ENCODE measurements at regions not wholly inside any gene's neighbourhood (a gene's known extent, or its start where the extent isn't known, plus 50 kb on each side); places are given as distances from the start of the nearest gene placed in this dataset.

DNA sequence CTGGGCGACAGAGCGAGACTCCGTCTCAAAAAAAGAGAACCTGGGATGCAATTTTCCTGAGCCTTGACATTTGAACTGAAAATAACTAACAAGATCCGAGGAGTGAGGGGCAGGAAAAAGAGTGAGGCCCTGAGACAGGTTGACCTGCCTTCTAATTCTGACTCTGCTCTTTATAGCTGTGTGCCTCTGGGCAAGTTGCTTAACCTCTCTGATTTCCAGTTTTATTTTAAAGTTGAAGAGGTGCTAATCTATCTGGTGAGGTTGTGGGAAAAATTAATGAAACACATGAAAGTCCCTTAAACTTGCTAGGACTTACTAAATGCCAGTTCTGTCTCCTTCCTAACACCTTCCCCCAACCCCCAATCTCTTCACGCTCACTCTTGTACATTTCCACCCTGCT is 108.4 kb upstream of the MGAT5 start:
- Histone ChIP-seq H3K4me3 (ENCODE audit: low read length) (no peak overlapping the region), H3K27ac (ENCODE audit: low read length) (no peak overlapping the region), H3K9me3 (ENCODE audit: control insufficient read depth, low read length) (no peaks in the 10 kb centered on the region), H3K27me3 (ENCODE audit: control insufficient read depth, insufficient read depth) (no peaks in the 10 kb centered on the region), H3K4me1 (ENCODE audit: control insufficient read depth, insufficient read depth, low read length) (peaks cover 14% of the 10 kb centered on the region)
- DNase-seq (no peak), ATAC-seq (no peak)
- WGBS, result 93% methylated on average over 5 of the region's 5 CpGs
- intact Hi-C loops (cut with DNase I), result no loop called here

DNA sequence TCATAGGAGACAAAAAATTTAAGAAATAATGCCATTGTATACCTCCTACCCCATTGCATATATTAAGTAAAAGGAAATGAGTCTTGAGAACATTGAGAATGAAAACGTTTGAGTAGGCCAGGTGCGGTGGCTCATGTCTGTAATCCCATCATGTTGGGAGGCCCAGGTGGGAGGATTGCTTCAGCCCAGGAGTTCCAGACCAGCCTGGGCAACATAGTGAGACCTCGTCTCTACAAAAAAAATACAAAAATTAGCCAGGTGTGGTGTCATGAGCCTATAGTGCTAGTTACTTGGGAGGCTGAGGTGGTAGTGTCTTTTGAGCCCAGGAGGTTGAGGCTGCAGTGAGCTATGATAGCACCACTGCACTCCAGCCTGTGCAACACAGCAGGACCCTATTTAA is 107.7 kb upstream of the MGAT5 start:
- WGBS, result 79% methylated on average over 3 of the region's 3 CpGs
- DNase-seq, result no peak
- intact Hi-C loops (cut with DNase I), result no loop called here
- no peak for ATAC-seq
- H3K27me3 ChIP-seq (ENCODE audit: control insufficient read depth, insufficient read depth), result no peaks in the 10 kb centered on the region
- H3K4me3 ChIP-seq (ENCODE audit: low read length), result no peak overlapping the region
- peak overlapping the region; percentile 32 for H3K27ac ChIP-seq (ENCODE audit: low read length)
- H3K9me3 ChIP-seq (ENCODE audit: control insufficient read depth, low read length), result no peaks in the 10 kb centered on the region
- peaks cover 14% of the 10 kb centered on the region for H3K4me1 ChIP-seq (ENCODE audit: control insufficient read depth, insufficient read depth, low read length)

GRCh38 chr2:134146620-134147019 is 107.3 kb upstream of the MGAT5 start:
- ATAC-seq, result no peak
- intact Hi-C loops (cut with DNase I), result no loop called here
- H3K9me3 ChIP-seq (ENCODE audit: control insufficient read depth, low read length), result no peaks in the 10 kb centered on the region
- no peak overlapping the region for H3K4me3 ChIP-seq (ENCODE audit: low read length)
- no peaks in the 10 kb centered on the region for H3K27me3 ChIP-seq (ENCODE audit: control insufficient read depth, insufficient read depth)
- no peak overlapping the region for H3K27ac ChIP-seq (ENCODE audit: low read length)
- DNase-seq, result no peak
- WGBS, result 73% methylated on average over 5 of the region's 5 CpGs
- peaks cover 12% of the 10 kb centered on the region for H3K4me1 ChIP-seq (ENCODE audit: control insufficient read depth, insufficient read depth, low read length)

- Histone ChIP-seq H3K4me3 (ENCODE audit: low read length) (no peak overlapping the region), H3K27ac (ENCODE audit: low read length) (no peak overlapping the region), H3K27me3 (ENCODE audit: control insufficient read depth, insufficient read depth) (no peaks in the 10 kb centered on the region), H3K9me3 (ENCODE audit: control insufficient read depth, low read length) (no peaks in the 10 kb centered on the region), H3K4me1 (ENCODE audit: control insufficient read depth, insufficient read depth, low read length) (peaks cover 10% of the 10 kb centered on the region)
- ATAC-seq (no peak), DNase-seq (no peak)
- WGBS, result 94% methylated on average over 2 of the region's 2 CpGs
- intact Hi-C loops (cut with DNase I), result no loop called here
Measured at GRCh38 chr2:134148172-134148571, 105.7 kb upstream of the MGAT5 start.

- WGBS, result 92% methylated on average over 6 of the region's 6 CpGs
- Histone ChIP-seq H3K9me3 (ENCODE audit: control insufficient read depth, low read length) (no peaks in the 10 kb centered on the region), H3K4me3 (ENCODE audit: low read length) (no peak overlapping the region), H3K27me3 (ENCODE audit: control insufficient read depth, insufficient read depth) (no peaks in the 10 kb centered on the region), H3K27ac (ENCODE audit: low read length) (no peak overlapping the region), H3K4me1 (ENCODE audit: control insufficient read depth, insufficient read depth, low read length) (peaks cover 8% of the 10 kb centered on the region)
- DNase-seq (no peak), ATAC-seq (no peak)
- intact Hi-C loops (cut with DNase I), result no loop called here
Measured at GRCh38 chr2:134148843-134149472, 104.9 kb upstream of the MGAT5 start.

DNA sequence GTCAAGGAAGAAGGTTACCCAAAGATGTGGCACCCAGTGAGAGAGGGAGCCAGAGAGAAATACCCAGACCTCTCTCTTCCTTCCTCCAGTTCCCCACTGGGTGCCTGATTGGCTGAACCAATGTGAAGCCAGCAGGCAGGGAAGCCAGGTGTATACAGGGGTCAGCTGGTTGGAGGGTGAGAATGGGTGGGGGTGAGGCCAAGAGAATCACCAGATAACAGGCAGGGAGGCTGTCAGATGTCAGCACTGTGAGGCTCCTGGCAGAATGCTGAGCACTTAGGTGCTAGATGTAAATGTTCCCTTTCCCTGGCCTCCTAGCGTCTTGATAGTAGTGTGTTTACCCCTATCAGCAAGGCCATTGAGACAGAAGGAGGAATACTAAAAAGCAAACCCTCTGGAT is 104.0 kb upstream of the MGAT5 start:
- ATAC-seq (peak; percentile 51 to 71), DNase-seq (no peak)
- Histone ChIP-seq H3K27me3 (ENCODE audit: control insufficient read depth, insufficient read depth) (no peaks in the 10 kb centered on the region), H3K4me1 (ENCODE audit: control insufficient read depth, insufficient read depth, low read length) (peaks cover 14% of the 10 kb centered on the region), H3K4me3 (ENCODE audit: low read length) (no peak overlapping the region), H3K27ac (ENCODE audit: low read length) (peak overlapping the region; percentile 7), H3K9me3 (ENCODE audit: control insufficient read depth, low read length) (no peaks in the 10 kb centered on the region)
- WGBS, result 17% methylated on average over 1 of the region's 1 CpG
- intact Hi-C loops (cut with DNase I), result no loop called here

DNA sequence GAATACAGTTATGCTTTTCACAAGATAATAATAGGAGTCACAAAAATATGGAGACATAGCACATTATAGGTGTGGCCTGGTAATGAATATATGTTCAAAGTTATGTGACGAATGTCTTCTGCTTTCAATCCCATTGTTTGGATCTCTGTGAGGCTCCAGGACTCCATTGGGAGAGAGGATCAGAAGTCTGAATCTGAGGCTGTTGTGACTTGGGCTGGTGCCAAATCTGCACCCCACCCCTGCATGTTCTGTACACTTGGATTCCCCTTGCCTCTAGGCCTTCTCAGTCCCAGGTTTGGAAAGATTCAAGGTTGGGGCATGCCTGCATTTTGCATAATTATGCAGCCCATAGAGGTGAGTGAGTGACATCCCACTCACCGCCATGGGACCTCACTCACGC is 103.1 kb upstream of the MGAT5 start:
- Histone ChIP-seq H3K4me1 (ENCODE audit: control insufficient read depth, insufficient read depth, low read length) (peaks cover 20% of the 10 kb centered on the region), H3K4me3 (ENCODE audit: low read length) (no peak overlapping the region), H3K9me3 (ENCODE audit: control insufficient read depth, low read length) (no peaks in the 10 kb centered on the region), H3K27ac (ENCODE audit: low read length) (no peak overlapping the region), H3K27me3 (ENCODE audit: control insufficient read depth, insufficient read depth) (no peaks in the 10 kb centered on the region)
- intact Hi-C loops (cut with DNase I), result no loop called here
- no peak for ATAC-seq
- no peak for DNase-seq
- 94% methylated on average over 3 of the region's 3 CpGs for WGBS

DNA sequence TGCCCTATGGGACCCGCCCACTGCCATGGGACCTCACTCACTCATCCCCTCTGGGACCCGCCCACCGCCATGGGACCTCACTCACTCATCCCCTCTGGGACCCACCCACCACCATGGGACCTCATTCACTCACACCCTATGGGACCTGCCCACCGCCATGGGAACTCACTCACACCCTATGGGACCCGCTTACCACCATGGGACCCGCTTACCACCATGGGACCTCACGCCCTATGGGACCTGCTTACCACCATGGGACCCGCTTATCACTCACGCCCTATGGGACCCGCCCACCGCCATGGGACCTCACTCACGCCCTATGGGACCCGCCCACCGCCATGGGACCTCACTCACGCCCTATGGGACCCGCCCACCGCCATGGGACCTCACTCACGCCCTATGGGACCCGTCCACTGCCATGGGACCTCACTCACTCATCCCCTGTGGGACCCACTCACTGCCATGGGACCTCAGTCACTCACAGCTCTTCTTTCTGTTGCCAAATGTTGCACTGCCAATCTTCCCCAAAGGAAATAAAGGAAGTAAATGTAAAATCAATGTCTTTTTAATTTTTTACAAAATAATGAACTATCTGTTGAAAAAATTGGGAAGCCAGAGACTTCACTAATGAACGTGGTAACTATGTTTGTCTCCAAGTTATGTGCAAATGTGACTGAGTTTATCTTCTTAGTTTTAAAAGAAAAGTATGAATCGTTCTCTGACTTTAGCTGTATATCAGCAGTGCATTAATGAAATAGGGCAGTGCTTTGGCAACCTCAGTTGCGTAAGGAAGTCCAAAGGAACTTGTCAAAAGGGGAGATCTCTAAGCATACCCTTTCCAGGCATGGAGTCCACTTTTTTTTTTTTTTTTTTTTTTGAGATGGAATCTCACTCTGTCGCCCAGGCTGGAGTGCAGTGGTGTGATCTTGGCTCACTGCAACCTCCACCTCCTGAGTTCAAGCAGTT is 101.5 kb upstream of the MGAT5 start:
- DNase-seq (no peak), ATAC-seq (no peak)
- intact Hi-C loops (cut with DNase I), result no loop called here
- H3K9me3 ChIP-seq (ENCODE audit: control insufficient read depth, low read length), result no peaks in the 10 kb centered on the region
- no peak overlapping the region for H3K27ac ChIP-seq (ENCODE audit: low read length)
- WGBS, result 94% methylated on average over 23 of the region's 23 CpGs
- no peak overlapping the region for H3K4me3 ChIP-seq (ENCODE audit: low read length)
- H3K27me3 ChIP-seq (ENCODE audit: control insufficient read depth, insufficient read depth), result no peaks in the 10 kb centered on the region
- H3K4me1 ChIP-seq (ENCODE audit: control insufficient read depth, insufficient read depth, low read length), result peaks cover 25% of the 10 kb centered on the region

GRCh38 chr2:134153294-134153880 is 100.5 kb upstream of the MGAT5 start:
- Histone ChIP-seq H3K9me3 (ENCODE audit: control insufficient read depth, low read length) (no peaks in the 10 kb centered on the region), H3K27me3 (ENCODE audit: control insufficient read depth, insufficient read depth) (no peaks in the 10 kb centered on the region), H3K4me3 (ENCODE audit: low read length) (no peak overlapping the region), H3K4me1 (ENCODE audit: control insufficient read depth, insufficient read depth, low read length) (peaks cover 29% of the 10 kb centered on the region), H3K27ac (ENCODE audit: low read length) (no peak overlapping the region)
- DNase-seq (no peak), ATAC-seq (no peak)
- 77% methylated on average over 7 of the region's 7 CpGs for WGBS
- intact Hi-C loops (cut with DNase I), result no loop called here

GRCh38 chr2:134154246-134154645 is 99.6 kb upstream of the MGAT5 start:
- H3K4me3 ChIP-seq (ENCODE audit: low read length), result no peak overlapping the region
- no peaks in the 10 kb centered on the region for H3K27me3 ChIP-seq (ENCODE audit: control insufficient read depth, insufficient read depth)
- no peaks in the 10 kb centered on the region for H3K9me3 ChIP-seq (ENCODE audit: control insufficient read depth, low read length)
- ATAC-seq, result peak; percentile 46 to 92
- DNase-seq, result peak in 2 of 3 donors; percentile 41 to 61
- 47% methylated on average over 7 of the region's 7 CpGs for WGBS
- intact Hi-C loops (cut with DNase I), result no loop called here
- peaks cover 31% of the 10 kb centered on the region for H3K4me1 ChIP-seq (ENCODE audit: control insufficient read depth, insufficient read depth, low read length)
- H3K27ac ChIP-seq (ENCODE audit: low read length), result peak overlapping the region; percentile 23

DNA sequence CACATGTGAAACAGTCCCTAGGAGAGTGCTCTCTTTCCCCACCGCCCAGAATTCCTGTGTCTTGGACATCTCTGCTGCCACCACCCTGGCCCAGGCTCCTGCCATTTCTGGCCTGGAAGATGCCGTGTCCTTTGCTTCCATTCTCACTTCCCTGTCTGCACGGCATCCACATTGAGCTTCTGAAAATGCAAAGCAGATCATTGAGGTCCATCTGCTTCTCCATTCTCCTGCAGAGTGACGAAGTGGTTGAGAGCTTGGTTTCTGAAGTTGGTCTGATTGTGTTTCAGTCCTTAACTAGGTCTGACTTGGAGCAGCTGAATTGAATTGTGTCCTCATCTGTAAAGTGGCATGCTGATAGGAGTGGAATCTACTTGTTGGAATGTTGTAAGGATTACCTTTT is 98.7 kb upstream of the MGAT5 start:
- H3K4me1 ChIP-seq (ENCODE audit: control insufficient read depth, insufficient read depth, low read length), result peaks cover 25% of the 10 kb centered on the region
- no peaks in the 10 kb centered on the region for H3K27me3 ChIP-seq (ENCODE audit: control insufficient read depth, insufficient read depth)
- ATAC-seq (no peak), DNase-seq (no peak)
- intact Hi-C loops (cut with DNase I), result loop anchor here in 1 of 4 donors (5.0 kb wide), 1 partner anchor 33 kb away; no protein-coding TSS in a partner anchor
- WGBS, result 75% methylated on average over 4 of the region's 4 CpGs
- peak overlapping the region; percentile 20 for H3K27ac ChIP-seq (ENCODE audit: low read length)
- no peaks in the 10 kb centered on the region for H3K9me3 ChIP-seq (ENCODE audit: control insufficient read depth, low read length)
- no peak overlapping the region for H3K4me3 ChIP-seq (ENCODE audit: low read length)

Measured in right cardiac atrium (tissue), 5 donors.